ENCODE measurements at regions not wholly inside any gene's neighbourhood (a gene's known extent, or its start where the extent isn't known, plus 50 kb on each side); places are given as distances from the start of the nearest gene placed in this dataset.

DNA sequence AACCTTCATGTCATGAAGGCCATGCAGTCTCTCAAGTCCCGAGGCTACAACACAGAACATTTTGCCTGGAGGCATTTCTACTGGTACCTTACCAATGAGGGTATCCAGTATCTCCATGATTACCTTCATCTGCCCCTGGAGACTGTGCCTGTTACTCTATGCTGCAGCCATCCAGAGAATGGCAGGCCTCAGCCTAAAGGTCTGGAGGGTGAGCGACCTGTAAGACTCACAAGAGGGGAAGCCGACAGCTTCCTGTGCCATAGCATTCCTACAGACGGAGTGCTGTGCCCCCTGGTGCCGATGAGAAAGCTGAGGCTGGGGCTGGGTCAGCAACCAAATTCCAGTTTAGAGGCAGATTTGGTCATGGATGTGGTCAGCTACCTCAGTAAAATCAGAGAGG, 51.3 kb upstream of the CADPS start:
- TF ChIP-seq REST (IDR thresholded peaks at IDR 0.05; ENCODE audit: low read depth), result no peak
- no peak for TF ChIP-seq NFIC (IDR thresholded peaks at IDR 0.05)
- no peak for TF ChIP-seq TCF12 (IDR thresholded peaks at IDR 0.05; ENCODE audit: low read depth)
- TF ChIP-seq TAF1 (IDR thresholded peaks at IDR 0.05; ENCODE audit: low read depth), result no peak
- TF ChIP-seq EP300 (IDR thresholded peaks at IDR 0.05; ENCODE audit: borderline replicate concordance), result no peak
- no peak for TF ChIP-seq TEAD4 (IDR thresholded peaks at IDR 0.05)
- no peak for TF ChIP-seq ZBTB7A (IDR thresholded peaks at IDR 0.05; ENCODE audit: low read depth)
- TF ChIP-seq CREB1 (IDR thresholded peaks at IDR 0.05; ENCODE audit: low read depth), result no peak
- no peak for TF ChIP-seq FOXM1 (IDR thresholded peaks at IDR 0.05; ENCODE audit: borderline replicate concordance, low read depth)
- no peak for TF ChIP-seq MAX (IDR thresholded peaks at IDR 0.05)
- TF ChIP-seq CEBPB (IDR thresholded peaks at IDR 0.05), result no peak
- no peak for TF ChIP-seq USF1 (IDR thresholded peaks at IDR 0.05)
- no peak for TF ChIP-seq YY1 (IDR thresholded peaks at IDR 0.05; ENCODE audit: low read depth)

DNA sequence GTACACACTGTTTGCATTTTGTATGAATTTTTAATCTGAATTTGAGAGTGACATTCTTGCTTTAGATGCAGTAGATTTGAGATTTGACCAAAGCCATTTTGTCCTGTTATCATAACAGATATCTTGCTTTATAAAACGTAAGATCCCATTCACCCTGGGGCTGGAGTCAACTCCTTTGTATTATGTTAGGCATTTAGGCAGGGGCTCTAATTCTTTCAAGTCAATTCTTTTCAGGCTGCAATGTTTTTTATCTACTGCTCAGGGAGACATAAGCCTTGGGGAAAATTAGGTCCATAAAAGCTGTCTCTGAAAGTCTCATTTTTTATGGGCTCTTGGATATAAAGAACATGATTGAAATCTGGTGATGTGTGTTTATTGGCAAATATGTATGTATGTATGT, 53.0 kb upstream of the CADPS start:
- no peak for TF ChIP-seq TAF1 (IDR thresholded peaks at IDR 0.05; ENCODE audit: low read depth)

DNA sequence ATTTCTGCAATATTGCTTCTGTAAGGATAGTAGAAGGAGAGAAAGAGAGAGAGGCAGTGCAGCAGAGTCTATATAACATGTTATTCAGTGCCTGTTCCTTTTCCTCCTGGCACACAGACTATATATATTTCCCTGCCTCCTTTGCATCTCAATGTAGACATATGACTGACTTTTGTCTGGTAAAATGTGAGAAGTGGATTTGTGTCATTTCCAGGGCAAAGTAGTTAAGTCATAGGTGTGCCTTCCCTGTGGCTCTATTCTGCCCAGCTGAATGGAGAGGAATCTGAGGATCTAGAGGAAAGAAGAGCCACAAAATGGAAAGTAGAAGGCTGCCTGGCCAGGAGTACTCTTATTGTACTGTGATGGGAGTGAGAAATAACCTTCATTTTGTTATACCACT, 54.6 kb upstream of the CADPS start:
- no peak for TF ChIP-seq TCF12 (IDR thresholded peaks at IDR 0.05; ENCODE audit: low read depth)

GRCh38 chr3:62935793-62936192, 60.6 kb upstream of the CADPS start:
- TF ChIP-seq REST (IDR thresholded peaks at IDR 0.05; ENCODE audit: low read depth) (no peak), TCF12 (IDR thresholded peaks at IDR 0.05; ENCODE audit: low read depth) (no peak), TEAD4 (IDR thresholded peaks at IDR 0.05) (no peak), EP300 (IDR thresholded peaks at IDR 0.05; ENCODE audit: borderline replicate concordance) (no peak), FOXM1 (IDR thresholded peaks at IDR 0.05; ENCODE audit: borderline replicate concordance, low read depth) (no peak), MAX (IDR thresholded peaks at IDR 0.05) (no peak), EGR1 (IDR thresholded peaks at IDR 0.05) (no peak), CREB1 (IDR thresholded peaks at IDR 0.05; ENCODE audit: low read depth) (no peak), NFIC (IDR thresholded peaks at IDR 0.05) (no peak), ZBTB7A (IDR thresholded peaks at IDR 0.05; ENCODE audit: low read depth) (no peak), YY1 (IDR thresholded peaks at IDR 0.05; ENCODE audit: low read depth) (no peak), RAD21 (IDR thresholded peaks at IDR 0.05; ENCODE audit: low read depth) (no peak), USF1 (IDR thresholded peaks at IDR 0.05) (no peak), CEBPB (IDR thresholded peaks at IDR 0.05) (no peak), TAF1 (IDR thresholded peaks at IDR 0.05; ENCODE audit: low read depth) (no peak)

- no peak for TF ChIP-seq TCF12 (IDR thresholded peaks at IDR 0.05; ENCODE audit: low read depth)
- TF ChIP-seq CEBPB (IDR thresholded peaks at IDR 0.05), result no peak
- TF ChIP-seq MAX (IDR thresholded peaks at IDR 0.05), result no peak
- TF ChIP-seq CREB1 (IDR thresholded peaks at IDR 0.05; ENCODE audit: low read depth), result no peak
- no peak for TF ChIP-seq TAF1 (IDR thresholded peaks at IDR 0.05; ENCODE audit: low read depth)
- no peak for TF ChIP-seq RAD21 (IDR thresholded peaks at IDR 0.05; ENCODE audit: low read depth)
- TF ChIP-seq YY1 (IDR thresholded peaks at IDR 0.05; ENCODE audit: low read depth), result no peak
- TF ChIP-seq EGR1 (IDR thresholded peaks at IDR 0.05), result no peak
- TF ChIP-seq ZBTB7A (IDR thresholded peaks at IDR 0.05; ENCODE audit: low read depth), result no peak
- no peak for TF ChIP-seq REST (IDR thresholded peaks at IDR 0.05; ENCODE audit: low read depth)
- no peak for TF ChIP-seq USF1 (IDR thresholded peaks at IDR 0.05)
- TF ChIP-seq FOXM1 (IDR thresholded peaks at IDR 0.05; ENCODE audit: borderline replicate concordance, low read depth), result no peak
- TF ChIP-seq TEAD4 (IDR thresholded peaks at IDR 0.05), result no peak
- no peak for TF ChIP-seq NFIC (IDR thresholded peaks at IDR 0.05)
- no peak for TF ChIP-seq EP300 (IDR thresholded peaks at IDR 0.05; ENCODE audit: borderline replicate concordance)
Measured at GRCh38 chr3:62936626-62937254, 61.5 kb upstream of the CADPS start.
